Mammary epithelial cell (primary cell): ENCODE measurements at regions not wholly inside any gene's neighbourhood (a gene's known extent, or its start where the extent isn't known, plus 50 kb on each side); places are given as distances from the start of the nearest gene placed in this dataset.

ENCODE experiments used
- EZH2 ChIP-seq: IDR thresholded peaks from 2 replicates; pipeline ENCODE4 v1.6.1; 2012; ENCODE audit warnings: low read length, inconsistent platforms, borderline replicate concordance
- TF ChIP-seq, protein P1 (sequence below), 2 donors: IDR thresholded peaks in 1 of 2; conservative IDR thresholded peaks in 1 of 2; 2 replicates each; pipeline ENCODE4 v1.5.1; 2011 to 2012; ENCODE audit warnings: inconsistent platforms in 2 of 2, low read length in 2 of 2, mild to moderate bottlenecking in 2 of 2, control low read depth in 1 of 2, low read depth in 1 of 2; ENCODE audit not compliant: insufficient read depth in 1 of 2; ENCODE audit errors: extremely low read depth in 1 of 2

- no peak for TF ChIP-seq EZH2
- TF ChIP-seq, protein P1, sequence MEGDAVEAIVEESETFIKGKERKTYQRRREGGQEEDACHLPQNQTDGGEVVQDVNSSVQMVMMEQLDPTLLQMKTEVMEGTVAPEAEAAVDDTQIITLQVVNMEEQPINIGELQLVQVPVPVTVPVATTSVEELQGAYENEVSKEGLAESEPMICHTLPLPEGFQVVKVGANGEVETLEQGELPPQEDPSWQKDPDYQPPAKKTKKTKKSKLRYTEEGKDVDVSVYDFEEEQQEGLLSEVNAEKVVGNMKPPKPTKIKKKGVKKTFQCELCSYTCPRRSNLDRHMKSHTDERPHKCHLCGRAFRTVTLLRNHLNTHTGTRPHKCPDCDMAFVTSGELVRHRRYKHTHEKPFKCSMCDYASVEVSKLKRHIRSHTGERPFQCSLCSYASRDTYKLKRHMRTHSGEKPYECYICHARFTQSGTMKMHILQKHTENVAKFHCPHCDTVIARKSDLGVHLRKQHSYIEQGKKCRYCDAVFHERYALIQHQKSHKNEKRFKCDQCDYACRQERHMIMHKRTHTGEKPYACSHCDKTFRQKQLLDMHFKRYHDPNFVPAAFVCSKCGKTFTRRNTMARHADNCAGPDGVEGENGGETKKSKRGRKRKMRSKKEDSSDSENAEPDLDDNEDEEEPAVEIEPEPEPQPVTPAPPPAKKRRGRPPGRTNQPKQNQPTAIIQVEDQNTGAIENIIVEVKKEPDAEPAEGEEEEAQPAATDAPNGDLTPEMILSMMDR (conservative IDR thresholded peaks at IDR 0.05 in 1 of 2, IDR thresholded peaks at IDR 0.05 in 1 of 2; ENCODE audit: extremely low read depth in 1 of 2, insufficient read depth in 1 of 2, low read depth in 1 of 2, low read length in 2 of 2) = no peak
Observed at GRCh38 chr22:27620367-27621154, 181.0 kb downstream of the MN1 start.
